ENCODE measurements at regions not wholly inside any gene's neighbourhood (a gene's known extent, or its start where the extent isn't known, plus 50 kb on each side); places are given as distances from the start of the nearest gene placed in this dataset.

DNA sequence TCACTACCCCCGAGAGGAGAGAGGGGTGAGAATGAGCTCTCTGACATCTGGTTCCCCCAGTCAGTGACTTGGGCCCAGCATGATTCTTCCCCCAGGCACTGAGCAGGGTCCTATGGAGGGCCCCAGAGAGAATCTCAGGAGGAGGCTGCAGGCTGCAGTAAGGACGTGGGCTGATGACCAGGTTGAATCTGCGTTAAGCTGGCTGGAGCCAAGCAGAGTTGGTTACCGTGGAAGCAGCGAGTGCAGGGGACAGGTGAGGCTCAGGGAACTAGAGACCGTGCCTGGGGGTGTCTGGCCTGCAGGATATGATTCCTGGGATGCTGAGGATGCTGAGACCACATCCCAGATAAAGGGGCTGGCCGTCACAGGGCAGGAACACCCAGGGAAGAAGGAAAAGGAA is 314.3 kb upstream of the IRX1 start:
- DNase-seq (ENCODE audit: low spot score) (no peak), ATAC-seq (ENCODE audit: low FRiP score) (no peak)
- TF ChIP-seq, protein P1, sequence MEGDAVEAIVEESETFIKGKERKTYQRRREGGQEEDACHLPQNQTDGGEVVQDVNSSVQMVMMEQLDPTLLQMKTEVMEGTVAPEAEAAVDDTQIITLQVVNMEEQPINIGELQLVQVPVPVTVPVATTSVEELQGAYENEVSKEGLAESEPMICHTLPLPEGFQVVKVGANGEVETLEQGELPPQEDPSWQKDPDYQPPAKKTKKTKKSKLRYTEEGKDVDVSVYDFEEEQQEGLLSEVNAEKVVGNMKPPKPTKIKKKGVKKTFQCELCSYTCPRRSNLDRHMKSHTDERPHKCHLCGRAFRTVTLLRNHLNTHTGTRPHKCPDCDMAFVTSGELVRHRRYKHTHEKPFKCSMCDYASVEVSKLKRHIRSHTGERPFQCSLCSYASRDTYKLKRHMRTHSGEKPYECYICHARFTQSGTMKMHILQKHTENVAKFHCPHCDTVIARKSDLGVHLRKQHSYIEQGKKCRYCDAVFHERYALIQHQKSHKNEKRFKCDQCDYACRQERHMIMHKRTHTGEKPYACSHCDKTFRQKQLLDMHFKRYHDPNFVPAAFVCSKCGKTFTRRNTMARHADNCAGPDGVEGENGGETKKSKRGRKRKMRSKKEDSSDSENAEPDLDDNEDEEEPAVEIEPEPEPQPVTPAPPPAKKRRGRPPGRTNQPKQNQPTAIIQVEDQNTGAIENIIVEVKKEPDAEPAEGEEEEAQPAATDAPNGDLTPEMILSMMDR (IDR thresholded peaks at IDR 0.05): no peak

DNA sequence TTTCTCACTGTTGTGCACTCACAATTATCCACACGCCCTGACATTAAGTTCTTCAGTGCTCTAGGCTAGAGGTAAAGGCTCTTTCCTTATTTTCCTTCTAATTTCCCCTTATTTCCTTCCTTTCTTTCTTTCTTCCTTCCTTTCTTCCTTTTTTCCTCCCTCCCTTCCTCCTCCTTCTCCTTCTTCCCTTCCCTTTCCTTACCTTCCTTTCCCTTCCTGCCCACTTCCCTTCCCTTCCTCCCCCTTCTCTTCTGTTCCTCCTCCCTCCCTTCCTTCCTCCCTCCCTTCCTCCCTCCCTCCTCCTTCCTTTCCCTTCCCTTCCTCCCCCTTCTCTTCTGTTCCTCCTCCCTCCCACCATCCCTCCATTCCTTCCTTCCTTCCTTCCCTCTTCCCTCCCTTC is 317.0 kb upstream of the IRX1 start:
- TF ChIP-seq, protein P1 (IDR thresholded peaks at IDR 0.05): no peak
- ATAC-seq (ENCODE audit: low FRiP score) (no peak), DNase-seq (ENCODE audit: low spot score) (no peak)

DNA sequence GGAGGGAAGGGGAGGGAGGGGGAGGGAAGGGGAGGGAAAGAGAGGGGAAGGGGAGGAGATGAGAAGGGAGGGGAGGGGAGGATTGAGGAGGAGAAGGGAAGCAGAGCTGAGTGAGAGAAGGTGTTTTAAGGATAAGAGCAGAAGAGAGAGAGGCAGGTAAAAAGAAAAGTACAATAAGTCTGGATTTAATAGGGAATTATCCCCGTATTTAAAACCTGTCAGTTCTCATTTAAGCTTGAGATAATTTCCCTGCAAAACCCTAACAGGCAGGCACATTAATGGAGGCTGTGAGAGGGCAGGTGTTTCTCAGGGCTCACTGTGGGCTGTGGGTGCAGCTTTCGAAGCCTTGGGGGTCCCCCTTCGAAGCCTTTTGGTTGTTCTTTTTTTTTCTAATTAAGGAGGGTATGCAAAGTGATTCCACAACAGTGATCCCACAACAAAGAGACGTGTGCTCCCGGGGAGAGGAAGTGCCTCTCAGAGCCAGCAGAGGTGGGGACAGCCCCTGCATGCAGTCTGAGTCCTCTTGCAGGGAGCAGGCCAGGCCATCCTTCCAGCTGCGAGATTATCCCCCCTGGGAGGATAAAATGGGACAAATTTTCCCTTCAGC is 317.9 kb upstream of the IRX1 start:
- TF ChIP-seq, protein P1 (IDR thresholded peaks at IDR 0.05): no peak
- no peak for DNase-seq (ENCODE audit: low spot score)
- no peak for ATAC-seq (ENCODE audit: low FRiP score)

DNA sequence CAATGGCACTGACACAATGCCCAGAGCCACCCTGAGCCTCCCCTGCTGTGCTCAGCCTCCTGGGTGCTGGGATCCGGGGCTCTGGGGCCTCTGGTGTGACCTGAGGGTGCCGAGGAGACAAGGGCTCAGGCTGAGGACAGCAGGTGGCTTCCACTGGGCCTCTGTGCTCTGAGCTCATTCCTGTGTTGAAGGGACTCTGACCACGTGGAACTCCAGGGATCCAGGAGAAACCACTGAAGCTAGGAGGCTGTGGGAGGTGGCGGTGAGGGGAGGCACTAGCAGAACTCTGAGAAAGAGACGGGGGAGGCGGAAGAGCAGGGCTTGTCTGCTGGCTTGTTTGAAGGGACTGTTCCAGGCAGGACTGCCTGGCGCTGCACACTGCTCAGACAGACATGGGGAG is 318.7 kb upstream of the IRX1 start:
- DNase-seq (ENCODE audit: low spot score): no peak
- ATAC-seq (ENCODE audit: low FRiP score): no peak
- TF ChIP-seq, protein P1 (IDR thresholded peaks at IDR 0.05): no peak

DNA sequence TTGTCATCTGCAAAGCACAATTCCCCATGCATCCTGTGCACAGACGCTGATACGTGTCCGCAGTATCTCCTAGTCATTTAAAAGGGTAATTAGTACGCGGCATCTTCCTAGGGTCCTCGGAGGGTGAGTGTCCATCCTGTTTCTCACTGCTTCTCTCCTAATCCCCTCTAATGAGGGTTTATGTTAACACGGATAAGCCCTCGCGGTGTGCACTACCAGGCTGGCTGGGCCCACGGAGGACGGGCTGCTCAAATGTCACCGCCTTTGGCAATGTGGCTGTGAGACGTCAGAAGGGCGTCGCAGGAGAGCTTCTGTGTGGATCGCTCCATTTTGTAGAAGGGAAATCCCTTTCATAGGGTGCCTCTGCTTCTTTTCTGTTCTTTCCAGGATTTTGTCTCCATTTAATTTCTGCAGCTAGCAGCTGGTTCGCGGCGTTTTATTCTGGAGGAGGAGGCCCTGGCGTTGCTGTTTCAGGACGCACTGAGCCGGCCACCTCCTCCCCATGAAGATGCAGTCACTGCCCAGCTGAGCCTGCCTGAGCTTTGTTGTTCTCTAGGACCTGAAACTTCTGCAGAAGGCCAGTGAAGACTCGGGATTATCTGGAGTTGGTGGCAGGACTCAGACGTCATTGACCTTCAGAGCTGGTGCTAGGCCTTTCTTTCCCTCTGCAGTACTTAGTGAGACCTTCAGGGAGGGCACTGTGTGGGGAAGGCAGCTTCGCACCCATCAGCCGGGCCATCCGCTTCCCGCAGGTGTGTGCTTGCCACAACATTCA is 326.1 kb upstream of the IRX1 start:
- TF ChIP-seq, protein P1 (IDR thresholded peaks at IDR 0.05): no peak
- no peak for DNase-seq (ENCODE audit: low spot score)
- ATAC-seq (ENCODE audit: low FRiP score): no peak

DNA sequence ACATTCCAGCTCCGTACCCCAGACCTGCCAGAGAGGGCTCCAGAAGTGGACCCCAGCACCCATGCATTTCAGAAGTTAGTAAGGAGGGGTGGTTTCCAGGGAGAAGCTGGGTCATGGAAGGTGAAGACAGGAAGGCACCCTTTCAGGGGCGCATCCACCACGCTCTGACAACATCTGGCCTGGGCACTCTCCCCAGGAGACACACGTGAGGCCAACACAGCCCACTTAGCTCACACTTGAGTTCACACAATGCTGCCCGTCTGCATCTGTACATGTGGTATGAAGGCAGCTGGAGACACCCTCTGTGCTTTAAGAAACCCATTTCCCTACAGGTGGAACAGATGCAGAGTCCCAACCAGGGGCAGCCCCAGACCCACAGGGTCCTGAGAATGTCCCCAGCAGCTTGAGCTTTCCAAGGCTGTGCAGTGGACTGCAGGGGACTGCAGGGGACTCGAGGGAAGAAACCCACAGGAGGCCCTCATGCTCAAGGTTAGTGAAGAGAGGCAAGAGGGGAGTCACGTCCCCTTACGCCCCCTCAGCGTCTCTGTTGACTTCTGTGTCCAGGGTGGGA is 326.8 kb upstream of the IRX1 start:
- DNase-seq (ENCODE audit: low spot score): no peak
- ATAC-seq (ENCODE audit: low FRiP score): no peak
- TF ChIP-seq, protein P1 (IDR thresholded peaks at IDR 0.05): no peak

DNA sequence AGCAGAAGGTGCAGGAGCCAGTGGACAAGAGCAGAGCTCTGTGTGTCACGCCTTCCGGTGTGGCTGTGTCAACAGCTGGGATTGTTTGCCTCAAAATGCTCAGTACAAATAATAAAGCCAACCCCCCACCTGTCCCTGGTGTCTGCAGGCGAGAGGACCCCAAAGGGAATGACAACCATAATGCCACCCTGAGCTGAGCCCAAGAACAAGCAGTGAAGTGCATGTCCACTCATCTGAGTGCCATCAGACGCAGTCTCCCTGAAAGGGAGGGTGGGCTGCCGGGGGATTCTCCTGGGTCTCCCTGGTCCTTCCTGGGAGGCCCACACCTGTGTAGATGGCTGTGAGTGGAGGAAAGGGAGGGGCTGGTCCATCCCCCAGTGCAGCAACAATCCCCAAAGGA is 328.8 kb upstream of the IRX1 start:
- no peak for ATAC-seq (ENCODE audit: low FRiP score)
- TF ChIP-seq, protein P1 (IDR thresholded peaks at IDR 0.05): no peak
- no peak for DNase-seq (ENCODE audit: low spot score)
